ENCODE measurements at regions not wholly inside any gene's neighbourhood (a gene's known extent, or its start where the extent isn't known, plus 50 kb on each side); places are given as distances from the start of the nearest gene placed in this dataset.

DNA sequence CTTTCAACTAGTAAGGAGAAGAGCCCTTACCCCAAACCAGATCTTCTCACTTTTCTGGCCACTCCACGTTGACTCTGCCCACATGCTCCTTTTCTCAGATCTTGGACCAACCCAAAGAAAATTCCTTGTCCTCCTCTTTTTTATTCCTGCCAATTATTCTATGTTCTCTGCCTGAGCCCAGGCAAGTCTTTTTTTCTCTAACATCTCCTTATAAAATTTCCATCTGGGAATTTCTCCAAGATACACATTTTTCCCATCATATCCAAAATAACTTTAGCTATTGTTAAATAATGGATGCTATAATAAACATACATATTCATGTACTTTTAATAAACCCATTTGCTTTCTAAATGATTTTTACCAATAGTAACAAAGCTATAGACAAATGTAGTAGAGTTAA lies 726.0 kb upstream of the ZNF385D start:
- DNase-seq (ENCODE audit: low spot score) = no peak

DNA sequence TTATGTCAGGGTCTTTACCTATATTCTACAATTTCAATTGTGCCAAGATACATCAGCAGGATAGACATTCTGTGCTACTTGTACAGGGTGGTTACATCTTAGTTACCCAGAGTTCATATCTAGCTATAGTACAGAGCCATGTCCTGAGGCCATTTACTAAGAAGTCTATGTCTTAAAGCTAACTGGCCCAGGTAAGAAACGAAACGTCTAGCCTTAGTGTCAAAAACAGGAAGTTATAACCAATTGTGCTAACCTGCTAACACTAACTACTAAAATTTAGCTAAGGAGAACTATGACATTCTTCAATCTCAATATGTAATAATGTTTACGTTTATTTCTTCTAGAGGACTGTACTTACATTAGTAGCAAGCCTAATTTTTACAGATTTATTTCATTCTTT lies 717.2 kb upstream of the UBE2E2 start:
- DNase-seq (ENCODE audit: low spot score) = no peak

- DNase-seq (ENCODE audit: low spot score) = no peak
Observed at GRCh38 chr3:22490747-22491146, 712.4 kb upstream of the UBE2E2 start.

GRCh38 chr3:22491344-22491743 lies 711.8 kb upstream of the UBE2E2 start:
- DNase-seq (ENCODE audit: low spot score) = no peak

DNA sequence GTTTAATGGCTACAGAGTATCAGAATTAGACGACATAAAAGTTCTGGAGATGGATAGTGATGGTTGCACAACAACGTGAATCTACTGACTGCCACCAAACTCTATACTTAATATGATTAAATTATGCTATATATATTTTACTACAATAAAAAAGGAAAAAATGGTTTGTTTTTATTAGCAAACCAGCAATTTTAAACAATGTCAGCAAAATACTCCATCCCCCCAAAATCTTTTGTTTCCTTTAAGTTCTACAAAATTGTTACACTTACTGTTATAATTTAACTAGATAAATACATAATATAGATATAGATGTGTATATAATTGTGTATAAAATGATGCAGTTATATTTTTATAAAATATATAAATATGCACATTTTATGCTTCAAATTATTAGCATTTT lies 710.8 kb upstream of the UBE2E2 start:
- DNase-seq (ENCODE audit: low spot score) = no peak

DNA sequence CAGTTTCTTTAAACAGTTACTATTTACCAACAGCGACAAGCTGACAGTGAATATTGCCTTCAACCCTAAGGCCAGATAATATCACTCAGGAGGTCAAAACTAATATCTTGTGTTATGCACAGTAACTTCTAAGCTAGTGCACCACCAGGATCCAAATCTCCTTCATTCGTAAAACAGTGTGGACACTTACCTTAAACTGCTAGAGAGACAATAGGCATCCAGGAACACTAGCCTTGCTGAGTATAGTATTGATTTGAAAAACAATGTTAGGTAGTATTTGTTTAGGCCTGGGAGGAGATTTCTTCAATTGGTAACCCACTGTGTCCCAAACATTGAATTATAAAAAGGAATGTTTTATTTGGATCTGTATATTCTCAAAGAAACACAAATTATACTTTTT lies 707.9 kb upstream of the UBE2E2 start:
- DNase-seq (ENCODE audit: low spot score) = no peak

- DNase-seq (ENCODE audit: low spot score) = no peak
Observed at GRCh38 chr3:22495791-22496190, 707.3 kb upstream of the UBE2E2 start.

- DNase-seq (ENCODE audit: low spot score) = no peak
Observed at GRCh38 chr3:22496641-22497040, 706.5 kb upstream of the UBE2E2 start.

DNA sequence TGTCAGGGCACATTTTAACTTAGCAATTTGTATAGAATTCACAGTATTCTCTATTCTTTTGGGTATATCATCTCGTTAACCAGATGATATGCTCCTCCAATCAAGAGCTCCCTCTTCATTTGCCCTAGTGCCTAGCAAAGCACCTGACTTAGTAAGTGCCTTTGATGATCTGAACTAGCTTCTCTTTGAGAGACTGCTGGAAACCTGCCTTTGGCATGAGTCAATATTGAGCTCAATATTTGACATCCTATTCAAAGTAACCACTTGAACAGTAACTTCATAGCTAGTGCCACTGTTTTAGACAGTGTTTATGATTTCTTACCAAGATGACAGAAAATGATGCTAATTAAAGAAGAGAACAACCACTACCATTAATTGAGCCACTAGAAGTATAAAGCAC lies 696.3 kb upstream of the UBE2E2 start:
- no peak for DNase-seq (ENCODE audit: low spot score)

- no peak for DNase-seq (ENCODE audit: low spot score)
Observed at GRCh38 chr3:22507709-22508108, 695.4 kb upstream of the UBE2E2 start.

DNA sequence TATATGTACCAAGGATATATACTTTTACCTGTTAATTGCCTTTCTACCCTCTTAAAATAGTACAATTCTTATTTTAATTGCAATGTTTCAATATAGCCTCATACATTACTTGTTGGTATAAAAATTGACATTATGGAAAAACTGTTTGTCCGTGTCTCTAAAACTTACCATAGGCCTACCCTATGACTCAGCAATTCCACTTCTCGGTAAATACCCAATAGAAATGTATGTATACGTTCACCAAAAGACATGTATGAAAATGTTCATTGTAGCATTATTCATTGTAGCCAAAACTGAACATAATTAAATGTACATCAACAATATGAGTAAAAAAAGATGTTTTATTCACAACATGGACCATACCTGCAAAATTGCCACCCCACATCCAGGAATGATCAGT lies 679.2 kb upstream of the UBE2E2 start:
- DNase-seq (ENCODE audit: low spot score) = no peak

- DNase-seq (ENCODE audit: low spot score) = no peak
Observed at GRCh38 chr3:22526266-22526837, 676.8 kb upstream of the UBE2E2 start.

DNA sequence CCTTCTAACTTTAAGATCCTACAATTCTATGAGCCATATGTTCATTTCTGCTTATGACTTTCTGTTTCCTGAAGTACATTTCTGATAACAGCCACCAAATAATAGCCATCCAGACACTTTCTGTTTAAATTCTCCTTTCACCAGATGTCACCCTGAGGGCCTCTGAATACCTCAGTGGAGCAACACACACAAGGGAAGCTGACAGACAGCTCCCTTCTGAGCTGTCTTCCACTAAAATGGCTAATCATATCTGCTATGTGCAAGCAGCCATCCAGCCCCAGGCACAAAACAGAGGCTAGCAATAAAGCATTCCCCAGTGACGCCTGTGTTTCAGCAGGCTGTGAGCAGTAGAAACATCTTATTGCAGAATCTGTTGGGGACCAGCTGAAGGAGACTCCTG lies 666.6 kb upstream of the UBE2E2 start:
- no peak for DNase-seq (ENCODE audit: low spot score)

DNA sequence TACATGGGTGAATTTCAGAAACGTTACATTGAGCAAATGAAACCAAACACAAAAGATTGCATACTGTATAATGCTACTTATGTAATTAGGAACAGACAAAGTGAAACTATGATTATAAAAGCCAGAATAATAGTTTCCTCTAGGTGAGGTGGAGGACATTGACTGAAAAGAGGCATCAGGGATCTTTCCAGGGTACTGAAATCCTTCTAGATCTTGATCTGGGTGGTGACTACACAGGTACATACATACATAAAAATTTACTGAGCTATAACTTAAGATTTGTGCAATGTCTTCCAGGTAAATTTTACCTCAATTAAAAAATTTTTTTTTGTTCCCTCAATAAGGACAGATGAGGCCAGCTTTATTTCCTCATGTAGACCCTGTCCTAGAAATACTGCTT lies 665.6 kb upstream of the UBE2E2 start:
- no peak for DNase-seq (ENCODE audit: low spot score)

- DNase-seq (ENCODE audit: low spot score) = no peak
Observed at GRCh38 chr3:22542311-22542710, 660.8 kb upstream of the UBE2E2 start.

DNA sequence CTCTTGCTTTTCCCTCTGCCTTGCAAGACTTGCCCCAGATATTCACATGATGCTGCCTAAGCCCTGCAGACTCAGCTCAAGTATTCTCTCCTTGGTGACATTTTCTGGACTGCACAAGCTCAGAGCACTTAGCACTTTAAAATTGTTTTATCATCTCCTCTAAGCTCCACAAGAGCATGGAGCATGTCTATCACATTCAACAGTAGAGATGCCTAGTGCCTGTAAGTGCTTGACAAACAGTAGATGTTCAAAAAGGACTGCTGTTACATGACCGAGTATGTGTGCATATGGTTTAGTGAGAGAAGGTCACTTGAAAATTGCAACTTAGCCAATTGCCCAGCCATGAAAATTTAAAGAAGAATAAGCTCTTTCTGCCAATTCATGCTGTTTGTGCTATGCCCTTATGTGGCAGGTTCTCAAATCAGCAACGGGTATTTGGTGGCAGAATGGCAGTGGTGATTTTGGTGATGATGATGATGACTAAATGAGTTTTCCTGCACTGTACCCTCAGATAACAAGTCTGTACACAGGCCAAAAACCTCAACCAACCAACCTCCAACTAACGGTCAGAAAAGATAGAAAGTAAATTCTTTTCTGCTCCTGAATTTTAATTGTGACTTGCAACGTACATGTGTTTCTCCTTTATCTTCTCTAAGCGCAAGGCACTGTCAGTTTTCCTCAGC lies 647.2 kb upstream of the UBE2E2 start:
- DNase-seq (ENCODE audit: low spot score) = no peak

DNA sequence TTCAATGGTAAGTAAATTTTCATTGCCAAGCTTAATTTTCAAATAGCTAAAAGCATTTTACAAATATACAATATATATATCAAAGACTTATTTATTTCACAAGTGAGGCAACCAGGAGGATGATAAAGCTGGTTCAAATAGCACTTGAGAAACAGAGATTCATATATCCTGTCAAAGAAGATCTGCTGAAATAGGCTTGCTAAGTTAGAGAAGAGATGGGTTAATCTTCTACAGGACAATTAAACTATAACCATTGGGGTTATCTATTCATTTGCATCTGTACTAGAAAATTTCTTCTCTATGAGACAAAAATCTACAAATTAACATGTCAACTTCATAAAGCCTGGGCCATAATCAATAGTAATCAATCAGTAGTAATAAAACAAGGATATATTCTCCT lies 637.7 kb upstream of the UBE2E2 start:
- DNase-seq (ENCODE audit: low spot score) = no peak

DNA sequence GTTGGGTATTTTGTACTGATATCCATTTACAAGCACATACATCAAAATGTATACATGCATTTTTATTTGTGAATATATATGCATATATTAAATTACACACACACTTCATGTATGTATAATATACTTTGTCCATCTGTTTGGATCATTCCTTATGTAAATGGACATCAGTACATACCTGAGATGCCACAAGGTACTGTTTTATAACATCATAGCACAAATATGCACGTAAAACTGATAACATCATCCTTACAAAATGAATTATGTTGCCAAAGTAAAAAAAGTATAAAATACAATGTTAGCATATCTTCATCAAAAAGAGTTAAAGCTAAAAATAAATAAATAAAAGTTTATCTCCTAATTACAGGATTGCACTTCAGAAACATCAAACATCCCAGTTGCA lies 634.8 kb upstream of the UBE2E2 start:
- DNase-seq (ENCODE audit: low spot score) = no peak

DNA sequence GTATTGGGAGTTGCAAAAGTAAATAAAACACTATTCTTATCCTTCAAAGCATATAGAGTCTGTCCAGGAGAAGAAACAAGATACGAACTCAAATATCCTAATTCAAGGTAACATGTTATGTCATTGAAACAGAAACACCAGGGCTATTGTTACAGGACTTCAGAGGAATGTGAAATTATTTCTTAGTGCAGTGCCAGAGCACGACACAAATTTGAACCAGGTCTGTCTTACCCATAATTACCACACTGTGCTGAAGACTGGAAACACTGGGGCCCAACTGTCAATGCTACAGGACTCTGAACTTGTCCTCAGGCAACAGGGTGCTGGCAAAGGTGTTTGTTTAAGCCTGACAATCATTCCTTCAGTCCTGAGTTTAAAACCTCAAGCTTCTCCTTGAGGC lies 633.6 kb upstream of the UBE2E2 start:
- DNase-seq (ENCODE audit: low spot score) = no peak

GRCh38 chr3:22581007-22581406 lies 622.1 kb upstream of the UBE2E2 start:
- DNase-seq (ENCODE audit: low spot score) = no peak

DNA sequence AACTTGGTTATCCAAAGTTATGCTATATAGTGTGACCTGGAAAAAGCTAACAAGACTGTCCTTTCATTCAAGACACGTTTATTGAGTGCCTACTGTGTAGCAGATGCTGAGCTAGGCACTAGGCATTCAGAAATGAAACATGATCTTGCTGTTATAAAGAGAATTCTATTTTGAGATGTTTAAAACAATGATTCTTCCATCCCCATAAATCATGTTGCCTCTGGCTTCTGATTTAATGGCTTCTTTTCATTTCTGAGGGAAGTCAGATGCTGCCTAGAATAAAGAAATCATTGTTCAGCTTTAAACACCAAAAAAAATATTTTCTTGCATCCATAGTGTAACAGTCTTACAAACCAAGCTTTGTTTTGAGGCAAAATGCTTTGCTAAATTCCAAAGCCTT lies 620.9 kb upstream of the UBE2E2 start:
- DNase-seq (ENCODE audit: low spot score) = no peak

GRCh38 chr3:22585504-22585903 lies 617.6 kb upstream of the UBE2E2 start:
- no peak for DNase-seq (ENCODE audit: low spot score)

DNA sequence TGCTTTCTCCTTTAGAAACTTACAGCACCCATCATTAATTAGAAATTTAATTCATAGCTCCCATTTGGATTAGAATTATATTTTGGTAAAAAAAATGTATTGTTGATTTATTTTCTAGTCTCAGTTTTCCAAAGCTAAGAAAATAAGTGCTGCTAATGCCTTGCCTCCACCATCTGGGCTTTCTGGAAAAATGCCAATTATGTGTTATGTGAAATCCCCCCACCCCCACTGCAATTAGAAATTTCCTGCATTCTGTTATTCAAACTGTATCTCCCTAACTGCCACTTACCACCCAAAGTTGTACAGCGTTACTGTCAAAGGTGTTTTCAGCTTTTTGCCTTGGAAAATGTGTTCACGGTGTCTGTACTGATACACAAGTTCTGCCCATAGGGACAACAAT lies 617.2 kb upstream of the UBE2E2 start:
- DNase-seq (ENCODE audit: low spot score) = no peak

DNA sequence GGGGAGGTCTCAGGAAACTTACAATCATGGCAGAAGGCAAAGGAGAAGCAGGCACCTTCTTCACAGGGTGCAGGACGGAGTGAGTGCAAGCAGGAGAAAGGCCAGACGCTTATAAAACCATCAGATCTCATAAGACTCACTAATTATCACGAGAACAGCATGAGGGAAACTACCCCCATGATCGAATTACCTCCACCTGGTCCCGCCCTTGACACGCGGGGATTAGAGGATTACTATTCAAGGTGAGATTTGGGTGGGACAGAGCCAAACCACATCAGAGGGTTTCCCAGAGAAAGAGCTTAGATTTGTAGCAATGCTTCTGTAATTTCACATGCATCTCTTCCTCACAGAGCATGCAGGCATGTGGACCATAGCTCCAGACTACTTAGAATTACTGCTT lies 615.7 kb upstream of the UBE2E2 start:
- no peak for DNase-seq (ENCODE audit: low spot score)
